OCI-LY1 (cell line): ENCODE measurements at regions not wholly inside any gene's neighbourhood (a gene's known extent, or its start where the extent isn't known, plus 50 kb on each side); places are given as distances from the start of the nearest gene placed in this dataset.

Experiments
- EZH2 ChIP-seq: fragments of 200-600 bp; sonication (generic), shearing (Covaris generic); IDR thresholded peaks from 2 replicates; pipeline ENCODE4 v1.8.0; 2017; ENCODE audit warnings: borderline replicate concordance, mixed run types, mild to moderate bottlenecking, antibody characterized with exemption, low read length, moderate library complexity, mixed read lengths
- TF ChIP-seq, protein P1 (sequence below): fragments of 200-600 bp; sonication (generic), shearing (Covaris generic); IDR thresholded peaks from 2 replicates; pipeline ENCODE4 v1.5.1; 2017; ENCODE audit warnings: mild to moderate bottlenecking, antibody characterized with exemption, low read length, moderate library complexity, mixed read lengths

- TF ChIP-seq, protein P1, sequence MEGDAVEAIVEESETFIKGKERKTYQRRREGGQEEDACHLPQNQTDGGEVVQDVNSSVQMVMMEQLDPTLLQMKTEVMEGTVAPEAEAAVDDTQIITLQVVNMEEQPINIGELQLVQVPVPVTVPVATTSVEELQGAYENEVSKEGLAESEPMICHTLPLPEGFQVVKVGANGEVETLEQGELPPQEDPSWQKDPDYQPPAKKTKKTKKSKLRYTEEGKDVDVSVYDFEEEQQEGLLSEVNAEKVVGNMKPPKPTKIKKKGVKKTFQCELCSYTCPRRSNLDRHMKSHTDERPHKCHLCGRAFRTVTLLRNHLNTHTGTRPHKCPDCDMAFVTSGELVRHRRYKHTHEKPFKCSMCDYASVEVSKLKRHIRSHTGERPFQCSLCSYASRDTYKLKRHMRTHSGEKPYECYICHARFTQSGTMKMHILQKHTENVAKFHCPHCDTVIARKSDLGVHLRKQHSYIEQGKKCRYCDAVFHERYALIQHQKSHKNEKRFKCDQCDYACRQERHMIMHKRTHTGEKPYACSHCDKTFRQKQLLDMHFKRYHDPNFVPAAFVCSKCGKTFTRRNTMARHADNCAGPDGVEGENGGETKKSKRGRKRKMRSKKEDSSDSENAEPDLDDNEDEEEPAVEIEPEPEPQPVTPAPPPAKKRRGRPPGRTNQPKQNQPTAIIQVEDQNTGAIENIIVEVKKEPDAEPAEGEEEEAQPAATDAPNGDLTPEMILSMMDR: no peak
- TF ChIP-seq EZH2: no peak
Measured at GRCh38 chr2:237154884-237155851, 69.5 kb downstream of the COPS8 start.
